Activated T-helper 1 cell treated with anti-CD3 and anti-CD28 coated beads, Interleukin-12 subunit alpha, Interleukin-12 subunit beta, Interleukin-2, Interleukin-4 antibody, amounts not matched to agents 30 ng/mL and 10 ng/mL and 1 ng/mL, durations not matched to agents 14 hours and 24 hours and 36 hours (primary cell): ENCODE measurements at regions not wholly inside any gene's neighbourhood (a gene's known extent, or its start where the extent isn't known, plus 50 kb on each side); places are given as distances from the start of the nearest gene placed in this dataset.

Experiments
- DNase-seq: peaks from one replicate; pipeline ENCODE4 v3.0.0; 2021; ENCODE audit warnings: low spot score
- H3K27ac Mint-ChIP-seq: one replicate; pipeline ENCODE4 v1.8.0; 2021; ENCODE audit warnings: mild to moderate bottlenecking, mixed read lengths
- H3K27me3 Mint-ChIP-seq: one replicate; pipeline ENCODE4 v1.8.0; 2022; ENCODE audit warnings: mild to moderate bottlenecking, moderate library complexity, mixed read lengths; ENCODE audit not compliant: insufficient read depth
- H3K36me3 Mint-ChIP-seq: one replicate; pipeline ENCODE4 v1.8.0; 2021; ENCODE audit warnings: low read depth, mixed read lengths
- H3K4me1 Mint-ChIP-seq: one replicate; pipeline ENCODE4 v1.8.0; 2021; ENCODE audit warnings: low read depth, mixed read lengths
- H3K4me3 Mint-ChIP-seq: one replicate; pipeline ENCODE4 v1.8.0; 2021; ENCODE audit warnings: mild to moderate bottlenecking, moderate library complexity, mixed read lengths
- H3K9me3 Mint-ChIP-seq: one replicate; pipeline ENCODE4 v1.8.0; 2021; ENCODE audit warnings: mixed read lengths
- intact Hi-C: fragments of 100-400 bp; cut with micrococcal nuclease; formaldehyde crosslinking; loops from one replicate; pipeline ENCODE4 v1.15.1; 2024

DNA sequence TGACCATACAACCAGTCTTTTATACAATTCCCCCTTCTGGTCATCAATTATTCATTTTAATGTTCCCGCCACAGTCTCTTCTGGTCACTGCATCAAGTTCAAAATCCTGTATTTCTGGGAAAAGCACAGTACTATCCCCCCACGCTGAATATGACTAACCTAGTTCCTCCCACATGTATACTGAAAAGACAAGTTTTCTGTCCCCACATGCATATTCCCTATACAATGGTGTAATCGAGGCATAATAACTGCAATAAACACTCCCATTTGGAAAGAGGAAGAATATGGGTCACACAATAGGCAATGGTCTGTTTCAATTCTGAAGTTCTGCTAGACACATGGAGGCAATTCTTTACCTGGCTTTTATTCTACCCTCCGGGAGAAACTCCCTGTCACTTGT is 344.9 kb downstream of the EFNA5 start:
- Mint-ChIP-seq H3K4me3 (no peak overlapping the region), H3K4me1 (no peaks in the 10 kb centered on the region), H3K36me3 (no peaks in the 10 kb centered on the region), H3K27me3 (no peaks in the 10 kb centered on the region), H3K27ac (no peak overlapping the region), H3K9me3 (no peaks in the 10 kb centered on the region)
- intact Hi-C loops: no loop called here
- DNase-seq: no peak

DNA sequence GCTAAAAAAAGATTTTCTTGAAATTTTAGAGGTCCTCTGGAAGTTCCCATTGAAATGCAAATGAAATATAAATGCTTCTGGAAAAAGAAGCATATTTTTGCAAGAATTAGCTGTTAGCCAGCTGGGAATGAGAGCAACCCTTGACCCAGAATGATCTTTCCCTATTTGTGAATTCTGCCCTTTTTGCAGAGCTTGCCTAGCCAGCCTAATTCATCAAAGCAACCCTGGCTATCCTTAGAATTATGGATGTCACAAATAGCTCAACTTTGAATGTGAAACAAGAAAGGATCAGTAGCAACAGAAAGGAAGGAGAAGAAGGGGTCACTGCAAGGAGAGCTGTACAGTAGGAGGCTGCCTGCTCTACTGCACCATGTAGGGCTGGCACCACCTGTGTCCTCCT is 345.9 kb downstream of the EFNA5 start:
- Mint-ChIP-seq H3K36me3 (no peaks in the 10 kb centered on the region), H3K27me3 (no peaks in the 10 kb centered on the region), H3K9me3 (no peaks in the 10 kb centered on the region), H3K27ac (no peak overlapping the region), H3K4me3 (no peak overlapping the region), H3K4me1 (no peaks in the 10 kb centered on the region)
- no peak for DNase-seq
- intact Hi-C loops: no loop called here

DNA sequence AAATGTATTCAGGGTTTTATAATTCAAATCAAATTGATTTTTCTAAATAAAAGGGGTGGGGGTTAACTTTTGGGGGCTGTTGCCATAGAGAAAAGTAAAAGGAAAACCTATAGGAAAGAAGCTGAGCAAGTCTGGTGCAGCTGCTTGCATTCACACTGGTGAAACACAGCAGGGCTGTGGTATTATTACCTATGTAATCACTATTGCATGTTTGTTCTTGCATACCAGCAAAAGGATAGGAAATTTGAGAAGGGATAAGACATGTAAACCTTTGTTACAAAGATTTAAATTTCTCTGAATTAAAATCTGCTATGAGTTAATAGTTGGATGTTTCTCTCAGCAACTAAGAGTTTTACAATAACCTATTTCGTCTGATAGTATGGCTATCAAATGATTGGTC is 346.7 kb downstream of the EFNA5 start:
- H3K36me3 Mint-ChIP-seq: no peaks in the 10 kb centered on the region

DNA sequence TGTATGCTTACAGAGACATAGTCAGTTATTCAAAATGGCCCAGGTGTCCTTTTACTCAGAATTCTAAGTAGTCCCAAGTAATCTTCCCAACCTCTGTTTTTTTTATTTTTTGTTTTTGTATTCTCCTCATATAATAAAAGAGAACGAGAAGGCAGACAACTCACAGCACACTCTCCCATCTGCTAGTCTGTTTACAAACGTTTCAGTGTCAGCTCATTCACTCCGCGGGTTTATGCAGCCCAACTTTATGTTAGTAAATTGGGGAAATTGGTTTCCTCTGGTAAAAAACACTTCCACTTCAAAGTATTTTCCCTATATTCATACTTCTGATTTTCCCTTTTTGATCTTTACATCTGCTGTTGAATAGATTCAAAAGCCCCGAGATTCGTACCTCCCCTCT is 347.2 kb downstream of the EFNA5 start:
- intact Hi-C loops: no loop called here
- Mint-ChIP-seq H3K36me3 (no peaks in the 10 kb centered on the region), H3K9me3 (no peaks in the 10 kb centered on the region), H3K4me3 (no peak overlapping the region), H3K4me1 (no peaks in the 10 kb centered on the region), H3K27ac (no peak overlapping the region), H3K27me3 (no peaks in the 10 kb centered on the region)
- DNase-seq: no peak

More for the DNA sequence above, 346.7 kb downstream of the EFNA5 start:
- no peak for DNase-seq
- H3K4me1 Mint-ChIP-seq: no peaks in the 10 kb centered on the region
- H3K9me3 Mint-ChIP-seq: no peaks in the 10 kb centered on the region
- H3K27ac Mint-ChIP-seq: no peak overlapping the region
- no peak overlapping the region for H3K4me3 Mint-ChIP-seq
- intact Hi-C loops: no loop called here
- no peaks in the 10 kb centered on the region for H3K27me3 Mint-ChIP-seq

DNA sequence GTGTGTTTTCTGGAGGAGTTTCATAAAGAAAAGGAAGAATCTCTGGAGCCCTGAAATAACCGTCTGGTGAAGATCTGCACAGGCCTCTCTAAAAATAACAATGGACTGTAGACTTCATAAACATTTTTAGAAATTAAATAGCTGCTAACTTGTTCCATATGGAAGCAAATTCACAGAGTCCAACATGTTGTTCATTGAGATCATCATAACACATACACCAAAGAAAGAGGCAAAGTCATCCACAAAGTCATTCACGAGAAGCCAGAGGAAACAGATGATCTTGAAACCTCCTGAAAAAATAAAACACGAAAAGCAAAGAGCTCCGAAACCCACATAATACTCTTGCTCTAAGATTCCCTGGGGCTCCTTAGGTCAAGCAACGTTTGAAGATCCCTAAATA is 347.8 kb downstream of the EFNA5 start:
- intact Hi-C loops: no loop called here
- H3K27me3 Mint-ChIP-seq: no peaks in the 10 kb centered on the region
- no peak overlapping the region for H3K4me3 Mint-ChIP-seq
- H3K4me1 Mint-ChIP-seq: no peaks in the 10 kb centered on the region
- DNase-seq: no peak
- no peaks in the 10 kb centered on the region for H3K9me3 Mint-ChIP-seq
- H3K36me3 Mint-ChIP-seq: no peaks in the 10 kb centered on the region
- no peak overlapping the region for H3K27ac Mint-ChIP-seq

DNA sequence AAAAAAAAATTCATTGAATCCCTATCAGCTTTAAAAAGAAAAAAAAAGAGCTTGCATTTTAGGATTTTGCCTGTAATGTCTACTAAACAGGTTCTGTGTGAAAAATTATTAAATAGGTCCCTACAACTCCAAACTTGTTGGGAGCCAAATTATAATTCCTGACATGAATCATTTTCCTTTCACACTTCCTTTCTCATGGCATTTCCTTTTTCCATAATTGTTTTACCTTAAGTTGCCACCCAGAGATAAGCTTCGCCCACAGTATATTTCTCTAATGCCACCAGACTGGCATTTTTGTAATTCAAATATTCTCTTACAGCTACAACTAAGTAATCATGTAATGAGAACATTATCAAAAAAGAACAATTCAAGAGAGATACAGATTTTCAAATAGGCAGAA is 348.8 kb downstream of the EFNA5 start:
- Mint-ChIP-seq H3K4me3 (no peak overlapping the region), H3K4me1 (no peaks in the 10 kb centered on the region), H3K27ac (no peak overlapping the region), H3K27me3 (no peaks in the 10 kb centered on the region), H3K36me3 (no peaks in the 10 kb centered on the region), H3K9me3 (no peaks in the 10 kb centered on the region)
- intact Hi-C loops: no loop called here
- no peak for DNase-seq

DNA sequence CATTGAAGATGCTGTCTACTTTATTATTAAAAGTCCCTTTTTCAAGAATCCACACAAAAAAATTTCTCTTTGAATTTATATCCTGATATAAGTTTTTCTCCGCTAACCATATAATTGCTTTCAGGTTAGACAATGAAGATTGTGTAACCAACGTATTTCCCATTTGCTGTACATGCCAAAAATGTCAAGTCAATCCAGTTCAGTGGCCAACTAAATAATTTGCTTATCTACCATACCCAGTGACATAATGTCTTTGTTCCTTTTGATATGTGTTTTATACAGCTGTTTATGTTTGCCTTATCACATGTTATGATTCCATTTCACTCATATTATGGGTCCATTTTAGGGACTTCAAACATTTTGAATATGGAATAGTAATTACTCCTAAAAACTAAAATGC is 349.9 kb downstream of the EFNA5 start:
- DNase-seq: no peak
- H3K36me3 Mint-ChIP-seq: no peaks in the 10 kb centered on the region

DNA sequence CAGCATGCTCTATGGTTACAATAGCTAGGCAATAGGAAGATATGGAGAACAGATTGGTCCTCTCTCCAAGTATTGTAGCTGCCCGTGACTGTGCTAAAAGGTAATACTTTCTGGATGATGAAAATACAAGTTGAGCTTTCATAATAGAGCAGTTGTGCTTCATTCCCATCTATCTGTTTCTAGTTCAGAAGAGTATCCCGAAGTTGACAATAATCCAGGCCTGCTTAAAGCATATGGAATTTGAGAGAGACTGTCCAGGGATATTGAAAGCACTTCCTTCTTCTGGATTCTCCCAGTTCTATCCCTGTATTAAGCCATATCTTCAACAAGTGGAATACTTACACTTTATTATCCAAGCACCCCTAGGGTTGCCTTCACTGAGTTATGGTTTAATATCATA is 350.4 kb downstream of the EFNA5 start:
- Mint-ChIP-seq H3K27ac (no peak overlapping the region), H3K9me3 (no peaks in the 10 kb centered on the region), H3K36me3 (no peaks in the 10 kb centered on the region), H3K4me3 (no peak overlapping the region), H3K27me3 (no peaks in the 10 kb centered on the region), H3K4me1 (no peaks in the 10 kb centered on the region)
- intact Hi-C loops: no loop called here
- no peak for DNase-seq

More for the DNA sequence above, 349.9 kb downstream of the EFNA5 start:
- Mint-ChIP-seq H3K4me3 (no peak overlapping the region), H3K4me1 (no peaks in the 10 kb centered on the region), H3K27me3 (no peaks in the 10 kb centered on the region), H3K9me3 (no peaks in the 10 kb centered on the region), H3K27ac (no peak overlapping the region)
- intact Hi-C loops: no loop called here

DNA sequence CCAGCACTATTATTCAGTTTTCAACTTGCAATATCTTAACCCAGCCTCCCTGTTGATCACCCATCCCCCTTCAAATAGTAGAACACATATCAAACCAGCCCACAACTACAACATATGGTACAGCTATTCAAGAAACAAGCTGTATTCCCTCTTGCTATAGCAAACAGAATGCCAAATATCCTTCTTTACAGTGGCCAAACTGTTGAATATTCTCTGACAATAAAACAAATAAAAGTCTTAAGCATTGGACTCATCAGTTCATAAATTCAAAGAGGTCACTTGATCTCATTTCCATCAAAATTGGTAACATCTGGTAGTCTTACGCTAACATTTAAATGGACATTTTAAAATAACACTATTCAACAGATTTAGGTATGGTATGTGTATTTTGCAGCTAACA is 350.8 kb downstream of the EFNA5 start:
- no peak for DNase-seq
- Mint-ChIP-seq H3K9me3 (no peaks in the 10 kb centered on the region), H3K36me3 (no peaks in the 10 kb centered on the region), H3K27me3 (no peaks in the 10 kb centered on the region), H3K27ac (no peak overlapping the region), H3K4me1 (no peaks in the 10 kb centered on the region), H3K4me3 (no peak overlapping the region)
- intact Hi-C loops: no loop called here

DNA sequence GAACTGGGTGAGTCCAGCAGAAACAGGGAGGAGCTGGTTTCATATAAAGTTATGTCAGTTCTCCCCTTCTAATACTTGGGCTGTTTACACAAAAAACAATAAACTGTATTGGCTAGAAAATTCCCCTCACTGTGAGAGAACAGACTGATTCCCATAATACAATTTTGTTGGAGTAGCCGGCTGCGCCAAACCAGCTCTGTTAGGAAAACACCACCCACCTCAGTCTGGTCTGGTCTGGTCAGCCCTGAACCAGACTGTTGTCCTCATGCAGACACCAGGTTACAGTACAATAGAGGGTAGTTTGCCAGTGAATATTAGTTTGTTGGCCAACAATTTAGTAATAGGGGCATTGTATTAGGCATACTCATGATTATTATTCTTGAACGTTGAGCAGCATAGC is 356.4 kb downstream of the EFNA5 start:
- no peaks in the 10 kb centered on the region for H3K4me1 Mint-ChIP-seq
- H3K27ac Mint-ChIP-seq: no peak overlapping the region
- H3K4me3 Mint-ChIP-seq: no peak overlapping the region
- H3K9me3 Mint-ChIP-seq: no peaks in the 10 kb centered on the region
- no peaks in the 10 kb centered on the region for H3K36me3 Mint-ChIP-seq
- no peaks in the 10 kb centered on the region for H3K27me3 Mint-ChIP-seq
- intact Hi-C loops: no loop called here
- no peak for DNase-seq

DNA sequence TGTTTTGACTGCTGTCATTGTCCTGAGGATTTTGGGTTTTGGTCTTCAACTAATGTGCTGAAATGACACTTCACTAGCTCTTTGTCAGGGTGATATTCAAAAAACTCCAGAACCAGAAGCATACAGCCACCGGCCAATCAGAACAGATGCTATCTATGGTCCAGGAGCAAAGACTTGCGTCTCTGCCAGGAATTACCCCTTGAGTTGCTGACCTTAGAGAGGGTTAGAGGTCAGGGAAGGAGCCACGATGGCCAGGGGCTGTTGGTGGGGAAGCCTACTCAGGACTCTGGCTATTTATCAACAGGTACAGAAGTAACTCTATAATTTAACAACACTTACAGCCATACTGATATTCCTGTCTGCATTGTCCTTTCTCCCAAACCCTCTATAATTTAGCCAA is 356.8 kb downstream of the EFNA5 start:
- Mint-ChIP-seq H3K4me3 (no peak overlapping the region), H3K4me1 (no peaks in the 10 kb centered on the region), H3K36me3 (no peaks in the 10 kb centered on the region), H3K9me3 (no peaks in the 10 kb centered on the region), H3K27ac (no peak overlapping the region), H3K27me3 (no peaks in the 10 kb centered on the region)
- DNase-seq: no peak
- intact Hi-C loops: no loop called here

DNA sequence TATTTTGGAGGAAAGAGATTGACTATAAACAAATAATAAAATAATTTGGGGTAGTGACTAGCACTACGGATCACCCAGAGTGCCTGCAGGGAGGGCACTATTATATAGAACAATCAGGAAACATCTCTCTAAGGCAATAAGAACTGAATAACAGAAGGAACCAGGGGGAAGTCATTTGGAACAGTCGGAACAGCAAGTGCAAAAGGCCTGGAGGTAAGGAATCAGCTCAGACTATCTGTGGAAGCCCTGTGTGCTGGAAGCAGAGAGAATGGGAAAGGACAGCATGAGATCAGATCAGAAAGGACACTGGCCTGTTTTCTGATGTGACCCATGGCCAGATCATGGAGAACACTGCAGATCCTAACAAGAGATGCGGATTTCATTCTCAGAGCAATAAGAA is 357.6 kb downstream of the EFNA5 start:
- Mint-ChIP-seq H3K27me3 (no peaks in the 10 kb centered on the region), H3K36me3 (no peaks in the 10 kb centered on the region), H3K4me1 (no peaks in the 10 kb centered on the region), H3K4me3 (no peak overlapping the region), H3K9me3 (no peaks in the 10 kb centered on the region), H3K27ac (no peak overlapping the region)
- no peak for DNase-seq
- intact Hi-C loops: no loop called here

DNA sequence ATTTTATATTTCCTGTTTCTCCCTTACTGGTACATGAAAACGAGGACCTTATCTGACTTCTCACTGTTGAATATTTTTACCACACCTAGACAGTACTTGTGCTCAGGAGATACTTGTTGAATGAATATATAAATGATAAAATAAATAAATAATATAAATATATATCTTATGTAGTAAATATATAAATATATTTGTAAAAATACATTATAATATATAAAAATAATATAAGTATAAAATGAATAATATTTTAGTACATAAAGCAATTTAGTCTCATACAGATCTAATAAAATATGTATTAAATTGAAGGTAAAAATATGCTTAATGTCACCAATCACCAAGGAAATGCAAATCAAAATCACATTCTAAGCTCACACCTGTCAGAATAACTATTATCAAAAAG is 360.6 kb downstream of the EFNA5 start:
- H3K36me3 Mint-ChIP-seq: no peaks in the 10 kb centered on the region
- no peak overlapping the region for H3K4me3 Mint-ChIP-seq
- H3K4me1 Mint-ChIP-seq: no peaks in the 10 kb centered on the region
- H3K27me3 Mint-ChIP-seq: no peaks in the 10 kb centered on the region
- no peak for DNase-seq
- intact Hi-C loops: no loop called here
- H3K9me3 Mint-ChIP-seq: no peaks in the 10 kb centered on the region
- no peak overlapping the region for H3K27ac Mint-ChIP-seq

DNA sequence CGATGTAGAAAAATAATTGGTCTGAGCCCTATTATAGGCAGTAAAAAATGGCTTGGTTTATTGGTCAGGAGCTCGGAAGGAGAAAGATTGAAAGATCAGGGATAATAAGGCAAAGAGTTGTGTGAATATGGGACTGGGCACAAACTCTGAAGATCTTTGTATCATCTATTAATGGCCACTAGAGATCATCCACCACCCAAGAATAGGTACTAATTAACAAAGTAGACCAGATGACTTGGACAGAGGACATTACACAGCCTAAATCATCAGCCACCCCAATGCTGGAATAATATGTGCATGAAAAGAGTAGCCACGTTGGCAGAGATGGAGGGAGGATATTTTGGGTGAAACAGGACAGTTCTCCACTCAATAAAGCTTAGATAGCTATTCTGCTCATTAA is 364.1 kb downstream of the EFNA5 start:
- Mint-ChIP-seq H3K9me3 (no peaks in the 10 kb centered on the region), H3K4me1 (no peaks in the 10 kb centered on the region), H3K4me3 (no peak overlapping the region), H3K27me3 (no peaks in the 10 kb centered on the region), H3K27ac (no peak overlapping the region), H3K36me3 (no peaks in the 10 kb centered on the region)
- no peak for DNase-seq
- intact Hi-C loops: no loop called here
